Liver (tissue), 8 donors: ENCODE measurements at regions not wholly inside any gene's neighbourhood (a gene's known extent, or its start where the extent isn't known, plus 50 kb on each side); places are given as distances from the start of the nearest gene placed in this dataset.
A peak's percentile ranks its signal among the peaks of the same experiment; 100 is the strongest.

Experiments
- DNase-seq: peaks from one replicate; pipeline ENCODE4 v3.0.0-alpha.2; 2017; ENCODE audit warnings: low spot score
- H3K27ac ChIP-seq, 2 donors: one replicate each; pipeline ENCODE4 v1.7.0; 2013; ENCODE audit warnings: inconsistent platforms in 2 of 2, low read length in 2 of 2, control low read depth in 1 of 2, low read depth in 1 of 2, mild to moderate bottlenecking in 1 of 2
- H3K27me3 ChIP-seq, 4 donors: one replicate each; pipeline versions ENCODE4 v1.6.1 to v1.7.0; 2013; ENCODE audit warnings: low read length in 3 of 4, inconsistent platforms in 1 of 4, mild to moderate bottlenecking in 1 of 4, moderate library complexity in 1 of 4; ENCODE audit not compliant: control insufficient read depth in 4 of 4, insufficient read depth in 4 of 4
- H3K36me3 ChIP-seq, 4 donors: one replicate each; pipeline versions ENCODE4 v1.6.1 to v1.7.0; 2013; ENCODE audit warnings: low read length in 3 of 4, mild to moderate bottlenecking in 3 of 4, low read depth in 1 of 4, moderate library complexity in 1 of 4; ENCODE audit not compliant: control insufficient read depth in 4 of 4, insufficient read depth in 3 of 4
- H3K4me1 ChIP-seq, 4 donors: one replicate each; pipeline versions ENCODE4 v1.6.1 to v1.7.0; 2013; ENCODE audit warnings: low read length in 3 of 4, mild to moderate bottlenecking in 3 of 4, moderate library complexity in 1 of 4; ENCODE audit not compliant: control insufficient read depth in 4 of 4, insufficient read depth in 4 of 4
- H3K4me3 ChIP-seq, 3 donors: one replicate each; pipeline versions ENCODE4 v1.6.1 to v1.7.0; 2013; ENCODE audit warnings: low read length in 3 of 3, control low read depth in 1 of 3, low read depth in 1 of 3, mild to moderate bottlenecking in 1 of 3
- H3K9ac ChIP-seq, 2 donors: one replicate each; pipeline ENCODE4 v1.7.0; 2013; ENCODE audit warnings: low read length in 2 of 2, mild to moderate bottlenecking in 2 of 2, moderate library complexity in 2 of 2, control low read depth in 1 of 2, low read depth in 1 of 2
- H3K9me3 ChIP-seq, 4 donors: one replicate each; pipeline versions ENCODE4 v1.6.1 to v1.7.0; 2013; ENCODE audit warnings: low read length in 3 of 4; ENCODE audit not compliant: control insufficient read depth in 4 of 4
- ATF3 ChIP-seq: IDR thresholded peaks from 2 replicates; pipeline ENCODE4 v1.6.1; 2016; ENCODE audit warnings: antibody characterized with exemption
- CTCF ChIP-seq: fragments of 150-350 bp; IDR thresholded peaks from 2 replicates; pipeline ENCODE4 v1.5.1; 2017; ENCODE audit warnings: improper control_type of control experiment, low read depth, low read length; ENCODE audit not compliant: missing input control
- EGR1 ChIP-seq, 2 donors: IDR thresholded peaks; 2 replicates each; pipeline ENCODE4 v1.6.1; 2016 to 2018; ENCODE audit warnings: antibody characterized with exemption in 2 of 2, low read depth in 2 of 2
- FOXA2 ChIP-seq: IDR thresholded peaks from 2 replicates; pipeline ENCODE4 v1.6.1; 2016; ENCODE audit warnings: antibody characterized with exemption
- HNF4A ChIP-seq, 2 donors: conservative IDR thresholded peaks; 2 replicates each; pipeline ENCODE4 v1.6.1; 2016; ENCODE audit warnings: antibody characterized with exemption in 2 of 2, mild to moderate bottlenecking in 2 of 2
- HNF4G ChIP-seq: IDR thresholded peaks from 2 replicates; pipeline ENCODE4 v1.6.1; 2016; ENCODE audit warnings: antibody characterized with exemption
- MAX ChIP-seq: IDR thresholded peaks from 2 replicates; pipeline ENCODE4 v1.6.1; 2016; ENCODE audit warnings: antibody characterized with exemption
- NR2F2 ChIP-seq: IDR thresholded peaks from 2 replicates; pipeline ENCODE4 v1.6.1; 2016; ENCODE audit warnings: antibody characterized with exemption
- RAD21 ChIP-seq, 2 donors: IDR thresholded peaks; 2 replicates each; pipeline ENCODE4 v1.6.1; 2016; ENCODE audit warnings: antibody characterized with exemption in 2 of 2, mild to moderate bottlenecking in 2 of 2
- REST ChIP-seq: IDR thresholded peaks from 2 replicates; pipeline ENCODE4 v1.6.1; 2016; ENCODE audit warnings: antibody characterized with exemption, mild to moderate bottlenecking
- TAF1 ChIP-seq: conservative IDR thresholded peaks from 2 replicates; pipeline ENCODE4 v1.6.1; 2016; ENCODE audit warnings: antibody characterized with exemption, mild to moderate bottlenecking
- YY1 ChIP-seq: IDR thresholded peaks from 2 replicates; pipeline ENCODE4 v1.6.1; 2016; ENCODE audit warnings: antibody characterized with exemption, mild to moderate bottlenecking
- ZBTB33 ChIP-seq: IDR thresholded peaks from 2 replicates; pipeline ENCODE4 v1.6.1; 2016; ENCODE audit warnings: antibody characterized with exemption
- WGBS: extraction: QIAGEN DNeasy Blood & Tissue Kit; methylation state at CpG from one replicate; pipeline ENCODE4 v1.1.7; 2013; 5-methylcytosine and 5-hydroxymethylcytosine counted together
- donor health status: healthy.
- donor health status: healthy.
- donor health status: healthy.
- donor health status: healthy.
- donor health status: healthy.

- DNase-seq: peak; percentile 19
- Histone ChIP-seq H3K36me3 (no peaks in the 10 kb centered on the region), H3K4me1 (no peaks in the 10 kb centered on the region), H3K27me3 (no peaks in the 10 kb centered on the region), H3K9ac (no peak overlapping the region), H3K9me3 (no peaks in the 10 kb centered on the region), H3K27ac (no peak overlapping the region), H3K4me3 (no peak overlapping the region)
- TF ChIP-seq NR2F2 (no peak), FOXA2 (no peak), CTCF (no peak), TAF1 (no peak), HNF4G (no peak), YY1 (no peak), ATF3 (no peak), ZBTB33 (no peak), RAD21 (IDR thresholded peaks at IDR 0.05) (no peak)
- WGBS: 82% methylated on average over 22 of the region's 22 CpGs
Observed at GRCh38 chr6:170209354-170210025, 81.4 kb downstream of the DLL1 start.

- Histone ChIP-seq H3K27me3 (no peaks in the 10 kb centered on the region), H3K4me1 (no peaks in the 10 kb centered on the region), H3K36me3 (no peaks in the 10 kb centered on the region), H3K9ac (no peak overlapping the region), H3K4me3 (no peak overlapping the region), H3K27ac (no peak overlapping the region), H3K9me3 (no peaks in the 10 kb centered on the region)
- peak; percentile 14 for DNase-seq
- WGBS: 85% methylated on average over 18 of the region's 18 CpGs
- TF ChIP-seq EGR1 (IDR thresholded peaks at IDR 0.05; ENCODE audit: low read depth in 2 of 2): no peak
- TF ChIP-seq ATF3: no peak
- TF ChIP-seq HNF4A (conservative IDR thresholded peaks at IDR 0.05): no peak
- no peak for TF ChIP-seq TAF1
- no peak for TF ChIP-seq CTCF
- TF ChIP-seq MAX: no peak
- no peak for TF ChIP-seq REST
- TF ChIP-seq HNF4G: no peak
Observed at GRCh38 chr6:170208651-170209353, 82.1 kb downstream of the DLL1 start.
